Natural killer cell (primary cell): ENCODE measurements at regions not wholly inside any gene's neighbourhood (a gene's known extent, or its start where the extent isn't known, plus 50 kb on each side); places are given as distances from the start of the nearest gene placed in this dataset.
A peak's percentile ranks its signal among the peaks of the same experiment; 100 is the strongest.

Experiments
- ATAC-seq, 3 donors: fragments of 150-1000 bp in 2 of 3; fragments of 200-7000 bp in 1 of 3; cut with Tn5 transposase; 1 replicate in 1 of 3; 2 replicates in 2 of 3; pipeline ENCODE4 v1.10.0; 2021; ENCODE audit warnings: mild to moderate bottlenecking in 2 of 3, moderate library complexity in 2 of 3
- DNase-seq, 2 donors: peaks; one replicate each; pipeline versions ENCODE4 v3.0.0 to v3.0.0-alpha.2; 2013 to 2021; ENCODE audit warnings: mixed read lengths in 1 of 2
- H3K27ac ChIP-seq: one replicate; pipeline ENCODE4 v1.5.1; 2013; ENCODE audit warnings: mild to moderate bottlenecking, low read length
- H3K27me3 ChIP-seq: one replicate; pipeline ENCODE4 v1.6.1; 2013; ENCODE audit warnings: low read length; ENCODE audit not compliant: control insufficient read depth, insufficient read depth
- H3K36me3 ChIP-seq: one replicate; pipeline ENCODE4 v1.6.1; 2013; ENCODE audit warnings: low read length; ENCODE audit not compliant: control insufficient read depth, insufficient read depth
- H3K4me1 ChIP-seq: one replicate; pipeline ENCODE4 v1.6.1; 2013; ENCODE audit warnings: low read length; ENCODE audit not compliant: control insufficient read depth, insufficient read depth
- H3K4me3 ChIP-seq: one replicate; pipeline ENCODE4 v1.5.1; 2013; ENCODE audit warnings: low read length
- H3K9me3 ChIP-seq: one replicate; pipeline ENCODE4 v1.6.1; 2013; ENCODE audit warnings: low read length; ENCODE audit not compliant: control insufficient read depth, insufficient read depth
- H3K27ac Mint-ChIP-seq, 2 donors: one replicate each; pipeline ENCODE4 v1.8.0; 2022; ENCODE audit warnings: mild to moderate bottlenecking in 2 of 2, mixed read lengths in 2 of 2, moderate library complexity in 1 of 2
- H3K27me3 Mint-ChIP-seq, 2 donors: one replicate each; pipeline ENCODE4 v1.8.0; 2022; ENCODE audit warnings: low read depth in 2 of 2, mixed read lengths in 2 of 2
- H3K36me3 Mint-ChIP-seq: one replicate; pipeline ENCODE4 v1.8.0; 2022; ENCODE audit warnings: mixed read lengths
- H3K4me1 Mint-ChIP-seq, 2 donors: one replicate each; pipeline ENCODE4 v1.8.0; 2022; ENCODE audit warnings: mixed read lengths in 2 of 2
- H3K4me3 Mint-ChIP-seq: one replicate; pipeline ENCODE4 v1.8.0; 2022; ENCODE audit warnings: mild to moderate bottlenecking, moderate library complexity, mixed read lengths
- H3K9me3 Mint-ChIP-seq, 2 donors: one replicate each; pipeline ENCODE4 v1.8.0; 2022; ENCODE audit warnings: mixed read lengths in 2 of 2
- WGBS: methylation state at CpG from one replicate; pipeline ENCODE4 v1.1.7; 2013; ENCODE audit warnings: missing lambda C conversion rate; ENCODE audit not compliant: insufficient coverage; 5-methylcytosine and 5-hydroxymethylcytosine counted together
- intact Hi-C: fragments of 100-400 bp; cut with micrococcal nuclease; formaldehyde crosslinking; loops from one replicate; pipeline ENCODE4 v1.14.2; 2022
- TF ChIP-seq, protein P1 (sequence below): fragments of 200-600 bp; IDR thresholded peaks from one replicate; pipeline ENCODE4 v1.8.0; 2022; ENCODE audit warnings: antibody characterized with exemption

DNA sequence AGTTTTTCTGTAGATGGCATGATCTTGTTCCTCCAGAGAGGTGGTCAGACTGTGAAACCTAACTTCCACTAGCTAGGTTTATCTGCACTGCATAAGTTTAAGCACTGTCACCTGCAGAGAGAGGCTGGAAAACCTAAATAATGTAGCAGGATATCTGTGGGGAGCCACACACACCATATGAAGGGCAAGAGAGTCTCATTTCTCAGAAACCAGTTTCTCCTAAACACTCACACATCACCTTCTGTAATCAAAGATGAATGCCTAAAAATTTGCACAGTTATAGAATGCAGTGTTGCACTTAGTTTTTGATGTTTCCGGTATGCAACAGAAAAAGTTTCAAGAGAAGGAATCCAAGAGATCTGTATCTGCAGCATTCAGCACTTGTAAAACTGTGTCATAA is 654.6 kb downstream of the ADGRL2 start:
- Mint-ChIP-seq H3K4me3 (peak overlapping the region; percentile 39), H3K36me3 (no peaks in the 10 kb centered on the region), H3K27ac (peak overlapping the region; percentile 14 to 39), H3K9me3 (peaks cover 4 to 10% of the 10 kb centered on the region in 2 donors), H3K4me1 (peaks cover 26% of the 10 kb centered on the region in 2 donors), H3K27me3 (no peaks in the 10 kb centered on the region)
- no peak for DNase-seq
- no peaks in the 10 kb centered on the region for H3K27me3 ChIP-seq
- intact Hi-C loops, result no loop called here
- peak in 1 of 3 donors; percentile 67 for ATAC-seq
- 40% methylated on average over 1 of the region's 1 CpG for WGBS
- no peaks in the 10 kb centered on the region for H3K4me1 ChIP-seq
- TF ChIP-seq, protein P1, sequence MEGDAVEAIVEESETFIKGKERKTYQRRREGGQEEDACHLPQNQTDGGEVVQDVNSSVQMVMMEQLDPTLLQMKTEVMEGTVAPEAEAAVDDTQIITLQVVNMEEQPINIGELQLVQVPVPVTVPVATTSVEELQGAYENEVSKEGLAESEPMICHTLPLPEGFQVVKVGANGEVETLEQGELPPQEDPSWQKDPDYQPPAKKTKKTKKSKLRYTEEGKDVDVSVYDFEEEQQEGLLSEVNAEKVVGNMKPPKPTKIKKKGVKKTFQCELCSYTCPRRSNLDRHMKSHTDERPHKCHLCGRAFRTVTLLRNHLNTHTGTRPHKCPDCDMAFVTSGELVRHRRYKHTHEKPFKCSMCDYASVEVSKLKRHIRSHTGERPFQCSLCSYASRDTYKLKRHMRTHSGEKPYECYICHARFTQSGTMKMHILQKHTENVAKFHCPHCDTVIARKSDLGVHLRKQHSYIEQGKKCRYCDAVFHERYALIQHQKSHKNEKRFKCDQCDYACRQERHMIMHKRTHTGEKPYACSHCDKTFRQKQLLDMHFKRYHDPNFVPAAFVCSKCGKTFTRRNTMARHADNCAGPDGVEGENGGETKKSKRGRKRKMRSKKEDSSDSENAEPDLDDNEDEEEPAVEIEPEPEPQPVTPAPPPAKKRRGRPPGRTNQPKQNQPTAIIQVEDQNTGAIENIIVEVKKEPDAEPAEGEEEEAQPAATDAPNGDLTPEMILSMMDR, result no peak
- H3K27ac ChIP-seq, result no peak overlapping the region
- no peak overlapping the region for H3K4me3 ChIP-seq
- H3K9me3 ChIP-seq, result peaks cover 12% of the 10 kb centered on the region
- H3K36me3 ChIP-seq, result no peaks in the 10 kb centered on the region

DNA sequence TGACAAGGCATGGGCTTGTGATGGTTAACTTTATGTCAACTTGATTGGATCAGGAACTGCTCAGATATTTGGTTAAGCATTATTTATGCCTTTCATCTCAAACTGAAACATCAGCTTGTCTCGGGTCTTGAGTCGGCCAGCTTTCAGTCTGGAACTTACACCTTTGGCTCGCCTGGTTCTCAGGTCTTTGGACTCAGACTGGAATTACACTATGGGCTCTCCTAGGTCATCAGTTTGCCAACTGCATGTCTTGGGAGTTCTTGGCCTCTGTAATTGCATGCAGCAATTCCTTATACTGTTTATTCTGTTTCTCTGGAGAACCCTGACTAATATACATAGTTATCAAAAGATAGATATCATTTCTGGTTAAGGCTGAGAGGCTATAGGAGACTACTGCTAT is 653.7 kb downstream of the ADGRL2 start:
- Histone ChIP-seq H3K27me3 (no peaks in the 10 kb centered on the region), H3K9me3 (peaks cover 12% of the 10 kb centered on the region), H3K36me3 (no peaks in the 10 kb centered on the region), H3K4me3 (no peak overlapping the region), H3K4me1 (no peaks in the 10 kb centered on the region), H3K27ac (no peak overlapping the region)
- no peak for DNase-seq
- TF ChIP-seq, protein P1, result no peak
- intact Hi-C loops, result no loop called here
- ATAC-seq, result no peak
- Mint-ChIP-seq H3K4me1 (peaks cover 26% of the 10 kb centered on the region in 2 donors), H3K27ac (no peak overlapping the region), H3K27me3 (no peaks in the 10 kb centered on the region), H3K9me3 (peaks cover 7 to 13% of the 10 kb centered on the region in 2 donors), H3K36me3 (no peaks in the 10 kb centered on the region), H3K4me3 (no peak overlapping the region)
- WGBS, result 90% methylated on average over 3 of the region's 3 CpGs

DNA sequence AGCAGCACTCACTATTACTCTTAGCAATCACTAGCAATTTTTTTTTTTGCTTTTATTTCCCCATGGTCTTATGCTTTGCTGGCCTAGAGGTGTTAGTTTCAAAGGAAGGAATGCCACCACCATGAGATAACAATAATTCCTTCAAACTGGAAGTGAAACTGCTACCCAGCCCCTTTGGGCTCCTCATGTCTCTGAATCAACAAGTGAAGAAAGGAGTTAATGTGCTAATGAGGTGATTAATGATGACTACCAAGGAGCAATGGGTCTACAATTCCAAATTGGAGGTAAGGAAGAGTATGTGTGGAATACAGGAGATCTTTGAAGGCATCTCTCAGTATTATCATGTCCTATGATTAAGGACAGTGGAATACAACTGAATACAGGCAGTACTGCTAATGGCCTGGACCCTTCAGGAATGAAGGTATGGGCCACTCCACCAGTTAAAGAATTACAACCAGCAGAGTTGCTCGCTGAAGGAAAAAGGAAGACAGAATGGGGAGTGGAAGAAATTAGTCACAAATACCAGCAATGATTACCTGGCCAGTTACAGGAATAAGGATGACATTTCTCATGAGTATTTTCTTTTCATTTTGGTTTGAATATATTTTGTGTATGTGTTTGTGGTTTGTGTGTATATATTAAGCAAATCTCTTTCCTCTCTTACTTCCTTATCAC is 652.9 kb downstream of the ADGRL2 start:
- no peak overlapping the region for H3K27ac Mint-ChIP-seq
- H3K27ac ChIP-seq, result no peak overlapping the region
- WGBS, result no CpG with 5 or more reads among the region's 1 CpG
- H3K4me1 ChIP-seq, result no peaks in the 10 kb centered on the region
- ATAC-seq (no peak), DNase-seq (no peak)
- peaks cover 12% of the 10 kb centered on the region for H3K9me3 ChIP-seq
- H3K36me3 ChIP-seq, result no peaks in the 10 kb centered on the region
- H3K4me3 Mint-ChIP-seq, result no peak overlapping the region
- H3K9me3 Mint-ChIP-seq, result peaks cover 7 to 13% of the 10 kb centered on the region in 2 donors
- no peaks in the 10 kb centered on the region for H3K27me3 Mint-ChIP-seq
- H3K27me3 ChIP-seq, result no peaks in the 10 kb centered on the region
- H3K4me3 ChIP-seq, result no peak overlapping the region
- peaks cover 26% of the 10 kb centered on the region in 2 donors for H3K4me1 Mint-ChIP-seq
- TF ChIP-seq, protein P1, result no peak
- no peaks in the 10 kb centered on the region for H3K36me3 Mint-ChIP-seq
- intact Hi-C loops, result no loop called here

DNA sequence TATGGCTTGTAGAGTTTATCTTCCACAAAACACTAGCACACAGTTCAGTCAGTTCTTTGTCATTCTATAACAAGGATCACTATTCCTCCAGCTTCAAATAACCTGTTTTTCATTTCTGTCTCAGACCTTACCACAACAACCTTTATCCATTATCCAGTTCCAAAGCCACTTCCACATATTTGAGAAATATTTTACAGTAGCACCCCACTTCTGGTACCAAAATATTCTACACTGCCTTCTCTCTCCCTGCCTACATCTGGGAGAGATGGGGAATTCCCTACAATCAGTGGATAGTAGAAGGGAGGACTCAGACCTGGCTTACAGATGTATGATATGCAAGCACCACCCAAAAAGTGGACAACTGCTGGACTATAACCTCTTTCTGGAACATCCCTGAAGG is 651.4 kb downstream of the ADGRL2 start:
- Histone ChIP-seq H3K4me3 (no peak overlapping the region), H3K36me3 (no peaks in the 10 kb centered on the region), H3K27me3 (no peaks in the 10 kb centered on the region), H3K4me1 (no peaks in the 10 kb centered on the region), H3K9me3 (peaks cover 12% of the 10 kb centered on the region), H3K27ac (no peak overlapping the region)
- H3K27me3 Mint-ChIP-seq, result no peaks in the 10 kb centered on the region
- intact Hi-C loops, result no loop called here
- TF ChIP-seq, protein P1, result no peak
- H3K9me3 Mint-ChIP-seq, result peaks cover 12 to 18% of the 10 kb centered on the region in 2 donors
- DNase-seq (no peak), ATAC-seq (no peak)
- H3K27ac Mint-ChIP-seq, result no peak overlapping the region
- no peaks in the 10 kb centered on the region for H3K36me3 Mint-ChIP-seq
- no peak overlapping the region for H3K4me3 Mint-ChIP-seq
- peaks cover 26% of the 10 kb centered on the region in 2 donors for H3K4me1 Mint-ChIP-seq
